RWPE1 (cell line): ENCODE measurements at regions not wholly inside any gene's neighbourhood (a gene's known extent, or its start where the extent isn't known, plus 50 kb on each side); places are given as distances from the start of the nearest gene placed in this dataset.
"Not testable (repeated sequence)": the region's sequence is repeated elsewhere in the genome, so short reads cannot be mapped to it uniquely, and the experiment has no call there.

Experiments used
- CTCF ChIA-PET: fragments of 350-600 bp; sonication (Branson Sonifier 250); formaldehyde crosslinking; extraction: SDS; loops from one replicate; lab custom pipeline; 2021; lab: Yijun Ruan, JAX
- POLR2A ChIA-PET: fragments of 400-600 bp; formaldehyde crosslinking; extraction: SDS; loops from one replicate; lab custom pipeline; 2020; ENCODE audit warnings: antibody characterized with exemption; ENCODE audit not compliant: low non-redundant PET; lab: Yijun Ruan, JAX
- DNase-seq: peaks from one replicate; pipeline ENCODE4 v3.0.0; 2012; ENCODE audit warnings: low spot score
- H3K27ac ChIP-seq: fragments of 450-650 bp; 2 replicates; pipeline ENCODE4 v1.5.1; 2017
- CTCF ChIP-seq: fragments of 450-650 bp; conservative IDR thresholded peaks from 2 replicates; pipeline ENCODE4 v1.5.1; 2017; ENCODE audit warnings: low read depth, mild to moderate bottlenecking

- DNase-seq, result no peak
- ChIA-PET CTCF (no interaction called here), POLR2A (no interaction called here)
- no peak for TF ChIP-seq CTCF
- no peak overlapping the region for H3K27ac ChIP-seq
These were observed 228.8 kb upstream of the PIK3R1 start for GRCh38 chr5:67986761-67987160.

- no peak for DNase-seq
- TF ChIP-seq CTCF, result no peak
- H3K27ac ChIP-seq, result no peak overlapping the region
- CTCF ChIA-PET, result no interaction called here
- POLR2A ChIA-PET, result no interaction called here
These were observed 229.7 kb upstream of the PIK3R1 start for GRCh38 chr5:67985686-67986387.

GRCh38 chr5:67984546-67984945 lies 231.0 kb upstream of the PIK3R1 start:
- TF ChIP-seq CTCF, result no peak
- no peak for DNase-seq
- ChIA-PET POLR2A (no interaction called here), CTCF (interaction anchor here (0.6 kb wide), 1 partner anchor 203 kb away, joined by 3 read pairs; no protein-coding TSS in a partner anchor)
- no peak overlapping the region for H3K27ac ChIP-seq

- ChIA-PET POLR2A (no interaction called here), CTCF (interaction anchor here (0.5 to 0.6 kb wide), 2 partner anchors 10 to 201 kb away, joined by 3 read pairs; no protein-coding TSS in a partner anchor)
- TF ChIP-seq CTCF, result no peak
- peak; percentile 48 for DNase-seq
- no peak overlapping the region for H3K27ac ChIP-seq
These were observed 232.1 kb upstream of the PIK3R1 start for GRCh38 chr5:67983251-67984110.

- POLR2A ChIA-PET, H3K27ac ChIP-seq, CTCF ChIA-PET, DNase-seq: not testable (repeated sequence)
These were observed 233.4 kb upstream of the PIK3R1 start for GRCh38 chr5:67982160-67982559.

GRCh38 chr5:67978171-67978570 lies 237.4 kb upstream of the PIK3R1 start:
- no peak overlapping the region for H3K27ac ChIP-seq
- POLR2A ChIA-PET, result no interaction called here
- TF ChIP-seq CTCF, result no peak
- CTCF ChIA-PET, result interaction anchor here (0.5 kb wide), 1 partner anchor 24 kb away, joined by 4 read pairs; no protein-coding TSS in a partner anchor
- no peak for DNase-seq
